ENCODE measurements at regions not wholly inside any gene's neighbourhood (a gene's known extent, or its start where the extent isn't known, plus 50 kb on each side); places are given as distances from the start of the nearest gene placed in this dataset.
"Not testable (repeated sequence)": the region's sequence is repeated elsewhere in the genome, so short reads cannot be mapped to it uniquely, and the experiment has no call there.

DNA sequence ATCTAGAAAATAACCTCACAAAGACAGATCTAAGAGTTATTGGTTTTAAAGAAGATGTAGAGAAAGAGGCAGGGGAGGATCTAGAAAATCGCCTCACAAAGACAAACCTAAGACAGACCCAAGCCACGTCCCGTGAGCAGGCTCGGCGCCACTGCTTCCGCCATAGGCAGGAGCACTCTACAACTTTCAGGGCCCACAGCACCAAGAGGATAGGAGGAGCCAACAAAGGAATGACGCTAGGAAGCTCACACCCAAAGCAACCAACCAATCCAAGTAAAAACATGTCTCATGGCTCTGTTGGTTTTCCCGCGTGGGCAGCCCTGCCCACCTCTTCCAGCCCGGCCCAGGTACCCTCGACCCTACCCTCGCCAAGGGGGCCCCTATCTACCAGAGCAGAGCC is 4167.4 kb upstream of the OR11H1 start:
- DNase-seq: no peak

DNA sequence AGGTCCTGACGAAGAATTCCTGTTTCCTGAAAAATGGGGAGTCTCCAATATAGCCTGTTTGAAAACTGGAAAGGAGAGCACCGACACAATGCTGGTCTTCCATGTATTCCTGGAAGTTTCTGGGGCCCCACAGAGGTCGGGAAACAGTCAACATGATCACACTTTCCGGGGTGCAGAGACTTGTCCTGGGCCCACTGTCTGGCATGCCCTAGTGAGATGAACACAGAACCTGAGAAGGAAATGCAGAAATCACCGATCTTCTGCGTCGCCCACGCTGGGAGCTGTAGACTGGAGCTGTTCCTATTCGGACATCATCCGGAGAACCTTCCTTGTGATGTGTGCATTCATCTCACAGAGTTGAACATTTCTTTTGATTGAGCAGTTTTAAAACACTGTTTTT is 4166.5 kb upstream of the OR11H1 start:
- DNase-seq: not testable (repeated sequence)

DNA sequence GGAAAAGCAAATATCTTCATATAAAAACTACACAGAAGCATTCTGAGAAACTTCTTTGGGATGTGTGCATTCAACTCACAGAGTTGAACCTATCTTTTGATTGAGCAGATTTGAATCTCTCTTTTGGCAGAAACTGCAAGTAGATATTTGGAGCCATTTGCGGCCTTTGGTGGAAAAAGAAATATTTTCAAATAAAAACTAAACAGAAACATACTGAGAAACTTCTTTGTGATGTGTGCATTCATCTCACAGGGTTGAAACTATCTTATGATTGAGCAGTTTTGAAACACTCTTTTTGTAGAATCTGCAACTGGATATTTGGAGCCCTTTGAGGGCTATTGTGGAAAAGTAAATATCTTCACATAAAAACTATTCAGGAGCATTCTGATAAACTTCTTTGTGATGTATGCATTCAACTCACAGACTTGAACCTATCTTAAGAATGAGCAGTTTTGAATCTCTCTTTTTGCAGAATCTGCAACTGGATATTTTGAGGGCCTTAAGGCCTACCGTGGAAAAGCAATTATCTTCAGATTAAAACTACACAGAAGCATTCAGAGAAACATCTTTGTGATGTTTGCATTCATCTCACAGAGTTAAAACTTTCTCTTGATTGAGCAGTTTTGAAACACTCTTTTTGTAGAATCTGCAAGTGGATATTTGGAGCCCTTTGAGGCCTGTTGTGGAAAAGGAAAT is 4158.2 kb upstream of the OR11H1 start:
- not testable (repeated sequence) for DNase-seq

DNA sequence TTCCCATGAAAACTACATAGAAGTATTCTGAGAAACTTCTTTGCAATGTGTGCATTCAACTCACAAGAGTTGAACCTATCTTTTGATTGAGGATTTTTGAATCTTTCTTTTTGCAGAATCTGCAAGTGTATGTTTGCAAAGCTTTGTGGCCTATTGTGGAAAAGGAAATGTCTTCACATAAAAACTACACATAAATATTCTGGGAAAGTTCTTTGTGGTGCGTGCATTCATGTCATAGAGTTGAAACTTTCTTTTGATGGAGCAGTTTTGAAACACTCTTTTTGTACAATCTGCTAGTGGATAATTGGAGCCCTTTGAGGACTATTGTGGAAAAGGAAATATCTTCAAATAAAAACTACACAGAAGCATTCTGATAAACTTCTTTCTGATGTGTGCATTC is 4157.7 kb upstream of the OR11H1 start:
- DNase-seq: not testable (repeated sequence)

All from stimulated activated CD4-positive, alpha-beta T cell treated with anti-CD3 and anti-CD28 coated beads, Interleukin-2, amount 100 ng/mL, for 24 hours (primary cell).